ENCODE measurements at regions not wholly inside any gene's neighbourhood (a gene's known extent, or its start where the extent isn't known, plus 50 kb on each side); places are given as distances from the start of the nearest gene placed in this dataset.

- Histone ChIP-seq H3K9me2 (replicated peaks; ENCODE audit: insufficient read depth, low read length) (no peaks in the 10 kb centered on the region), H2AFZ (ENCODE audit: low read depth, low read length, severe bottlenecking) (no peak overlapping the region), H3K4me2 (ENCODE audit: low read depth, low read length, poor library complexity, severe bottlenecking) (no peak overlapping the region)
Measured at GRCh38 chr9:88773627-88774244, 217.5 kb upstream of the S1PR3 start.

GRCh38 chr9:88775037-88775471 is 216.2 kb upstream of the S1PR3 start:
- Histone ChIP-seq H3K4me3 (ENCODE audit: insufficient read depth, low read length, poor library complexity, severe bottlenecking) (no peak overlapping the region), H3K27me3 (ENCODE audit: low read length) (no peaks in the 10 kb centered on the region), H3K36me3 (ENCODE audit: low read length) (no peaks in the 10 kb centered on the region), H3K79me2 (ENCODE audit: insufficient read depth, low read length) (no peaks in the 10 kb centered on the region), H3F3A (ENCODE audit: insufficient read depth) (no peaks in the 10 kb centered on the region), H3K9me3 (ENCODE audit: insufficient read depth, low read length) (no peaks in the 10 kb centered on the region), H4K20me1 (ENCODE audit: low read depth, low read length) (no peaks in the 10 kb centered on the region), H3K9me2 (replicated peaks; ENCODE audit: insufficient read depth, low read length) (no peaks in the 10 kb centered on the region), H3K9ac (ENCODE audit: low read length) (no peak overlapping the region), H3K27ac (ENCODE audit: low read depth, low read length) (no peak overlapping the region), H3K4me2 (ENCODE audit: low read depth, low read length, poor library complexity, severe bottlenecking) (no peak overlapping the region), H2AFZ (ENCODE audit: low read depth, low read length, severe bottlenecking) (no peak overlapping the region)
- no peak for TF ChIP-seq EZH2phosphoT487 (conservative IDR thresholded peaks at IDR 0.05; ENCODE audit: low read length)
- no peak for TF ChIP-seq CTCF (IDR thresholded peaks at IDR 0.05; ENCODE audit: insufficient read depth, low read length, poor library complexity, severe bottlenecking)

More at GRCh38 chr9:88773627-88774244, 217.5 kb upstream of the S1PR3 start:
- Histone ChIP-seq H3K27ac (ENCODE audit: low read depth, low read length) (no peak overlapping the region), H3K79me2 (ENCODE audit: insufficient read depth, low read length) (no peaks in the 10 kb centered on the region), H4K20me1 (ENCODE audit: low read depth, low read length) (no peaks in the 10 kb centered on the region), H3K4me3 (ENCODE audit: insufficient read depth, low read length, poor library complexity, severe bottlenecking) (no peak overlapping the region), H3K9ac (ENCODE audit: low read length) (no peak overlapping the region), H3K9me3 (ENCODE audit: insufficient read depth, low read length) (no peaks in the 10 kb centered on the region), H3K36me3 (ENCODE audit: low read length) (no peaks in the 10 kb centered on the region), H3K27me3 (ENCODE audit: low read length) (no peaks in the 10 kb centered on the region), H3F3A (ENCODE audit: insufficient read depth) (no peaks in the 10 kb centered on the region)
- TF ChIP-seq EZH2phosphoT487 (conservative IDR thresholded peaks at IDR 0.05; ENCODE audit: low read length) (no peak), CTCF (IDR thresholded peaks at IDR 0.05; ENCODE audit: insufficient read depth, low read length, poor library complexity, severe bottlenecking) (no peak)

GRCh38 chr9:88775559-88775958 is 215.7 kb upstream of the S1PR3 start:
- Histone ChIP-seq H3K9me2 (replicated peaks; ENCODE audit: insufficient read depth, low read length) (no peaks in the 10 kb centered on the region), H3K79me2 (ENCODE audit: insufficient read depth, low read length) (no peaks in the 10 kb centered on the region), H3K4me3 (ENCODE audit: insufficient read depth, low read length, poor library complexity, severe bottlenecking) (no peak overlapping the region), H3K4me2 (ENCODE audit: low read depth, low read length, poor library complexity, severe bottlenecking) (no peak overlapping the region), H3K9me3 (ENCODE audit: insufficient read depth, low read length) (no peaks in the 10 kb centered on the region), H4K20me1 (ENCODE audit: low read depth, low read length) (no peaks in the 10 kb centered on the region), H2AFZ (ENCODE audit: low read depth, low read length, severe bottlenecking) (no peak overlapping the region), H3K27me3 (ENCODE audit: low read length) (no peaks in the 10 kb centered on the region), H3F3A (ENCODE audit: insufficient read depth) (no peaks in the 10 kb centered on the region), H3K27ac (ENCODE audit: low read depth, low read length) (no peak overlapping the region), H3K9ac (ENCODE audit: low read length) (no peak overlapping the region), H3K36me3 (ENCODE audit: low read length) (no peaks in the 10 kb centered on the region)
- TF ChIP-seq EZH2phosphoT487 (conservative IDR thresholded peaks at IDR 0.05; ENCODE audit: low read length) (no peak), CTCF (IDR thresholded peaks at IDR 0.05; ENCODE audit: insufficient read depth, low read length, poor library complexity, severe bottlenecking) (no peak)

Data from SU-DHL-6 (cell line).